ENCODE measurements at regions not wholly inside any gene's neighbourhood (a gene's known extent, or its start where the extent isn't known, plus 50 kb on each side); places are given as distances from the start of the nearest gene placed in this dataset.

DNA sequence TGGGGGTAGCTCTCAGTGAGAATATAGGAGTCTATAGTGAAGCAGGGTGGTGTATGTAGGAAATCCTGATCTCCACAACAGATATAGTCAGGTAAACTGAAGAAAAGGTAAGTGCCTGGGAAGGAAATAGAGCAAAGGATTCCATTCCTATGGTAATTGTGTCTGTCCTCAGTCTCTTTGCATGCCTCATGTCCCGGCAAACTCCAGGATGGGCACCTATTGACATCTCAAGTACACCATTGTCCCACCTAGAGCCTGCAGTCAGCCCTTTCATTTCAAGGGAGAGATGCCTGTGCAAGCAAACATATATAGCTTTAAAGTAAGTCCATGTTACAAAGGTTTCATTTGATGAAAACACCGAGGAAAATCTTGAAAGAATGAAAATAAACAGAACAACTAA lies 257.7 kb upstream of the AZI2 start:
- TF ChIP-seq GATA2 (IDR thresholded peaks at IDR 0.05; ENCODE audit: low read depth, low read length) (no peak), GATA3 (IDR thresholded peaks at IDR 0.05; ENCODE audit: low read depth, low read length) (no peak)

Measured in SH-SY5Y (cell line).